ENCODE measurements at regions not wholly inside any gene's neighbourhood (a gene's known extent, or its start where the extent isn't known, plus 50 kb on each side); places are given as distances from the start of the nearest gene placed in this dataset.

- TF ChIP-seq CTCF (IDR thresholded peaks at IDR 0.05 in 4 of 5, conservative IDR thresholded peaks at IDR 0.05 in 1 of 5): no peak
- no peak for TF ChIP-seq POLR2A (IDR thresholded peaks at IDR 0.05)
Measured at GRCh38 chrX:42846741-42847140, 68.8 kb upstream of the PPP1R2C start.
